Neuronal stem cell (in vitro differentiated cells): ENCODE measurements at regions not wholly inside any gene's neighbourhood (a gene's known extent, or its start where the extent isn't known, plus 50 kb on each side); places are given as distances from the start of the nearest gene placed in this dataset.
"Not testable (repeated sequence)": the region's sequence is repeated elsewhere in the genome, so short reads cannot be mapped to it uniquely, and the experiment has no call there.

Experiments used
- DNase-seq: peaks from one replicate; pipeline ENCODE4 v3.0.0-alpha.2; 2013; ENCODE audit warnings: low spot score
- H2AFZ ChIP-seq: one replicate; pipeline ENCODE4 v1.6.1; 2013; ENCODE audit warnings: mild to moderate bottlenecking, low read length, inconsistent platforms
- H2AK5ac ChIP-seq: 2 replicates; pipeline ENCODE4 v1.6.1; 2013; ENCODE audit warnings: low read depth, mild to moderate bottlenecking, inconsistent platforms, low read length, moderate library complexity, mixed read lengths
- H2BK120ac ChIP-seq: 2 replicates; pipeline ENCODE4 v1.6.1; 2013; ENCODE audit warnings: low read depth, mild to moderate bottlenecking, inconsistent platforms, low read length, moderate library complexity, mixed read lengths
- H2BK12ac ChIP-seq: one replicate; pipeline ENCODE4 v1.6.1; 2013; ENCODE audit warnings: low read length, inconsistent platforms
- H2BK15ac ChIP-seq: 2 replicates; pipeline ENCODE4 v1.6.1; 2013; ENCODE audit warnings: mild to moderate bottlenecking, low read length, inconsistent platforms, mixed read lengths
- H2BK5ac ChIP-seq: one replicate; pipeline ENCODE4 v1.6.1; 2013; ENCODE audit warnings: inconsistent platforms, mild to moderate bottlenecking, low read length, moderate library complexity
- H3K14ac ChIP-seq: one replicate; pipeline ENCODE4 v1.6.1; 2013; ENCODE audit warnings: low read length, inconsistent platforms
- H3K18ac ChIP-seq: 2 replicates; pipeline ENCODE4 v1.6.1; 2013; ENCODE audit warnings: low read length, inconsistent platforms
- H3K23ac ChIP-seq: 2 replicates; pipeline ENCODE4 v1.6.1; 2013; ENCODE audit warnings: low read depth, mild to moderate bottlenecking, mixed read lengths, low read length, inconsistent platforms; ENCODE audit not compliant: poor library complexity
- H3K27ac ChIP-seq: replicated peaks from 3 replicates; pipeline ENCODE4 v1.5.1; 2013; ENCODE audit warnings: low read length, inconsistent platforms
- H3K27me3 ChIP-seq, 3 experiments: 2 replicates each; pipeline ENCODE4 v1.6.1; 2013; ENCODE audit warnings: low read length in 3 of 3, mild to moderate bottlenecking in 2 of 3, inconsistent platforms in 1 of 3, low read depth in 1 of 3, mixed read lengths in 1 of 3, moderate library complexity in 1 of 3; ENCODE audit not compliant: control insufficient read depth in 3 of 3, insufficient read depth in 3 of 3
- H3K36me3 ChIP-seq, 2 donors: replicated peaks in 1 of 2; 2 replicates each; pipeline ENCODE4 v1.6.1; 2013; ENCODE audit warnings: low read length in 2 of 2; ENCODE audit not compliant: control insufficient read depth in 2 of 2, insufficient read depth in 2 of 2
- H3K4ac ChIP-seq: 2 replicates; pipeline ENCODE4 v1.6.1; 2013; ENCODE audit warnings: inconsistent platforms, mild to moderate bottlenecking, low read length, moderate library complexity
- H3K4me1 ChIP-seq, 2 donors: 1 replicate in 1 of 2; 2 replicates in 1 of 2; pipeline ENCODE4 v1.6.1; 2013; ENCODE audit warnings: low read length in 2 of 2, low read depth in 1 of 2; ENCODE audit not compliant: control insufficient read depth in 2 of 2, insufficient read depth in 1 of 2
- H3K4me2 ChIP-seq: one replicate; pipeline ENCODE4 v1.6.1; 2013; ENCODE audit warnings: mild to moderate bottlenecking, low read length, inconsistent platforms; ENCODE audit not compliant: insufficient read depth, poor library complexity, severe bottlenecking
- H3K4me3 ChIP-seq, 2 donors: 2 replicates each; pipeline ENCODE4 v1.5.1; 2013; ENCODE audit warnings: low read length in 2 of 2, mild to moderate bottlenecking in 2 of 2, inconsistent platforms in 1 of 2, moderate library complexity in 1 of 2
- H3K79me1 ChIP-seq: one replicate; pipeline ENCODE4 v1.6.1; 2013; ENCODE audit warnings: low read depth, mild to moderate bottlenecking, inconsistent platforms, low read length, moderate library complexity
- H3K9ac ChIP-seq: one replicate; pipeline ENCODE4 v1.6.1; 2013; ENCODE audit warnings: mild to moderate bottlenecking, low read depth, low read length, inconsistent platforms; ENCODE audit not compliant: poor library complexity
- H3K9me3 ChIP-seq, 2 donors: replicated peaks in 1 of 2; 2 replicates each; pipeline versions ENCODE3 to v1.6.1; 2013; ENCODE audit warnings: low read length in 2 of 2, mild to moderate bottlenecking in 2 of 2, inconsistent platforms in 1 of 2, low read depth in 1 of 2, mixed read lengths in 1 of 2, moderate library complexity in 1 of 2; ENCODE audit not compliant: control insufficient read depth in 2 of 2, insufficient read depth in 1 of 2
- H4K8ac ChIP-seq: one replicate; pipeline ENCODE4 v1.6.1; 2013; ENCODE audit warnings: low read depth, mild to moderate bottlenecking, inconsistent platforms, low read length, moderate library complexity
- H4K91ac ChIP-seq: one replicate; pipeline ENCODE4 v1.6.1; 2013; ENCODE audit warnings: low read length, low read depth, mild to moderate bottlenecking, inconsistent platforms; ENCODE audit not compliant: poor library complexity
- WGBS, 2 donors: extraction: QIAGEN DNeasy Blood & Tissue Kit; methylation state at CpG; one replicate each; pipeline ENCODE4 v1.1.7; 2013; ENCODE audit warnings: missing lambda C conversion rate in 2 of 2, mixed read lengths in 1 of 2; ENCODE audit not compliant: insufficient read length in 2 of 2, insufficient replicate concordance in 1 of 2; ENCODE audit errors: extremely low coverage in 2 of 2; 5-methylcytosine and 5-hydroxymethylcytosine counted together

- not testable (repeated sequence) for H3K79me1 ChIP-seq, H3K9me3 ChIP-seq, H3K4me3 ChIP-seq, H3K14ac ChIP-seq, H3K4ac ChIP-seq, H4K8ac ChIP-seq, H3K4me2 ChIP-seq, H3K18ac ChIP-seq, H4K91ac ChIP-seq, H3K9ac ChIP-seq, H3K27ac ChIP-seq, H2BK5ac ChIP-seq, H3K23ac ChIP-seq, H2AK5ac ChIP-seq, H2BK15ac ChIP-seq, H3K36me3 ChIP-seq, H3K27me3 ChIP-seq, H2BK12ac ChIP-seq, H2AFZ ChIP-seq, DNase-seq, H3K4me1 ChIP-seq, H2BK120ac ChIP-seq
- no CpG with 5 or more reads among the region's 8 CpGs for WGBS, 2 donors
Observed at GRCh38 chr1:120288814-120289600, 112.7 kb upstream of the SEC22B start.

GRCh38 chr1:120288167-120288566 is 111.8 kb upstream of the SEC22B start:
- not testable (repeated sequence) for H3K9ac ChIP-seq, H2BK12ac ChIP-seq, H3K79me1 ChIP-seq, H3K9me3 ChIP-seq, H2BK15ac ChIP-seq, H4K91ac ChIP-seq, H3K18ac ChIP-seq, H4K8ac ChIP-seq, DNase-seq, H3K36me3 ChIP-seq, H3K4ac ChIP-seq, H3K4me2 ChIP-seq, H3K14ac ChIP-seq, H3K27ac ChIP-seq, H2BK5ac ChIP-seq, H3K4me3 ChIP-seq, H3K23ac ChIP-seq, H3K4me1 ChIP-seq, H2BK120ac ChIP-seq, H2AFZ ChIP-seq, H3K27me3 ChIP-seq, H2AK5ac ChIP-seq
- no CpG with 5 or more reads among the region's 6 CpGs for WGBS, 2 donors

GRCh38 chr1:120282744-120283464 is 106.6 kb upstream of the SEC22B start:
- not testable (repeated sequence) for H2BK5ac ChIP-seq, H3K14ac ChIP-seq, H3K4me2 ChIP-seq, H3K9ac ChIP-seq, H2AFZ ChIP-seq, H2BK12ac ChIP-seq, H2AK5ac ChIP-seq, H4K91ac ChIP-seq, H2BK15ac ChIP-seq, H3K27ac ChIP-seq, H3K27me3 ChIP-seq, DNase-seq, H3K18ac ChIP-seq, H2BK120ac ChIP-seq, H3K36me3 ChIP-seq, H3K4me1 ChIP-seq, H3K4ac ChIP-seq, H3K79me1 ChIP-seq, H3K4me3 ChIP-seq, H3K23ac ChIP-seq, H4K8ac ChIP-seq, H3K9me3 ChIP-seq
- WGBS, 2 donors = no CpG with 5 or more reads among the region's 4 CpGs

GRCh38 chr1:120278259-120278610 is 101.9 kb upstream of the SEC22B start:
- no CpG with 5 or more reads among the region's 4 CpGs for WGBS, 2 donors

More at GRCh38 chr1:120278259-120278610, 101.9 kb upstream of the SEC22B start:
- H3K4ac ChIP-seq, H3K4me2 ChIP-seq, H2AFZ ChIP-seq, H2BK15ac ChIP-seq, H3K9ac ChIP-seq, H3K4me1 ChIP-seq, DNase-seq, H2BK12ac ChIP-seq, H2BK5ac ChIP-seq, H3K27ac ChIP-seq, H3K27me3 ChIP-seq, H3K14ac ChIP-seq, H3K36me3 ChIP-seq, H2AK5ac ChIP-seq, H4K91ac ChIP-seq, H3K9me3 ChIP-seq, H3K18ac ChIP-seq, H3K4me3 ChIP-seq, H2BK120ac ChIP-seq, H3K23ac ChIP-seq, H4K8ac ChIP-seq, H3K79me1 ChIP-seq: not testable (repeated sequence)
